ENCODE measurements at regions not wholly inside any gene's neighbourhood (a gene's known extent, or its start where the extent isn't known, plus 50 kb on each side); places are given as distances from the start of the nearest gene placed in this dataset.
A peak's percentile ranks its signal among the peaks of the same experiment; 100 is the strongest.

DNA sequence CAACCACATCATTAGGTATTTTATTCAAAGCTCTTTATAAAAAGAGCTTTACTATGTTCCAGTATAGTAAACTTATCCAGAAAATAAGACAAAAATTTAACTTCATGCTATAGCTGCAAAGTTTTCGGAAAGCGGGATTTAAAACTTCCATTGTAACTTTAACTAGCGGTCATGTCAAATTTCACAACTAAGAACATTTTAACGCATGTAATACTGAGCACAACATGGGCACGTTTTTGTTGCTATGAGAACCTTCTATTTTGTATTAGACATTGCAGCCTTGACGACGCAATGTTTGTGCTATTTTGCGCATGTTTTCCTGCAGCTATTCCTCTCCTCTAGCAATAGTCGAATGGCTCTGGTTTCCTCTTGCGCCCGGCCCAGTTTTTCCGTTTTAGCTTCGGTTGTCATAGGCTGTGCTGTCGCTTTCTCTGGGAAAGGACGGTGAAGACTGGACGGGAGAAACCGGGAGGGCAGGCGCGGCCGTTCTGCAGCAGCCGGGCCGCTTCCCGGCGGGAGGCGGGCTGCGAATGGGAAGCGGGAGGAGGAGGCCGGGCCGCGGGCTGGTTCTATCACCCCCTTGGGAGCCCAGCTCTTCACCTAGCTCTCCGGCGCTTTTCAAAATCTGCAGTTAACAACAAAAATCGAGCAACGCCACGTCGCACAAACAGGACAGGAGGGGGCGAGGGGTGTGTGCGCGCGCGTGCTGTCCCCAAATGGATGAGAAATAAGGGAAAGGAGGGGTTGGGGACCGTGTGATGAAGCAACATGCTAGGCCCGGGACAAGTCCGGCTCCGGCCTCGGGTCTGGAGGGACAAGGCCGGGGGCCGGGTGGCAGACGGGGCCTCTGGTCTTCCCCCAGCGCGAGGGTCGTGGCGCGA, 105.3 kb upstream of the HNRNPU start (continued):
- TF ChIP-seq MGA (IDR thresholded peaks at IDR 0.05) (peak; percentile 64), HMG20B (CRISPR knock-in tag; IDR thresholded peaks at IDR 0.05) (0 out of 2 replicates have a peak, but pooled peaks have one; percentile 45), ZBTB12 (CRISPR knock-in tag; IDR thresholded peaks at IDR 0.05) (peak; percentile 35; the same call in 1 of the 2 replicates), NFRKB (IDR thresholded peaks at IDR 0.05; ENCODE audit: low read depth) (peak; percentile 65), RB1 (IDR thresholded peaks at IDR 0.05; ENCODE audit: low read depth) (peak; percentile 4; the same call in 1 of the 2 replicates), TEAD1 (CRISPR knock-in tag; IDR thresholded peaks at IDR 0.05) (peak in 1 of 2 experiments; percentile 47; a peak in 1 of 4 replicates), CBX5 (IDR thresholded peaks at IDR 0.05; ENCODE audit: borderline replicate concordance, low read depth) (no peak)
- TF ChIP-seq, protein P1, sequence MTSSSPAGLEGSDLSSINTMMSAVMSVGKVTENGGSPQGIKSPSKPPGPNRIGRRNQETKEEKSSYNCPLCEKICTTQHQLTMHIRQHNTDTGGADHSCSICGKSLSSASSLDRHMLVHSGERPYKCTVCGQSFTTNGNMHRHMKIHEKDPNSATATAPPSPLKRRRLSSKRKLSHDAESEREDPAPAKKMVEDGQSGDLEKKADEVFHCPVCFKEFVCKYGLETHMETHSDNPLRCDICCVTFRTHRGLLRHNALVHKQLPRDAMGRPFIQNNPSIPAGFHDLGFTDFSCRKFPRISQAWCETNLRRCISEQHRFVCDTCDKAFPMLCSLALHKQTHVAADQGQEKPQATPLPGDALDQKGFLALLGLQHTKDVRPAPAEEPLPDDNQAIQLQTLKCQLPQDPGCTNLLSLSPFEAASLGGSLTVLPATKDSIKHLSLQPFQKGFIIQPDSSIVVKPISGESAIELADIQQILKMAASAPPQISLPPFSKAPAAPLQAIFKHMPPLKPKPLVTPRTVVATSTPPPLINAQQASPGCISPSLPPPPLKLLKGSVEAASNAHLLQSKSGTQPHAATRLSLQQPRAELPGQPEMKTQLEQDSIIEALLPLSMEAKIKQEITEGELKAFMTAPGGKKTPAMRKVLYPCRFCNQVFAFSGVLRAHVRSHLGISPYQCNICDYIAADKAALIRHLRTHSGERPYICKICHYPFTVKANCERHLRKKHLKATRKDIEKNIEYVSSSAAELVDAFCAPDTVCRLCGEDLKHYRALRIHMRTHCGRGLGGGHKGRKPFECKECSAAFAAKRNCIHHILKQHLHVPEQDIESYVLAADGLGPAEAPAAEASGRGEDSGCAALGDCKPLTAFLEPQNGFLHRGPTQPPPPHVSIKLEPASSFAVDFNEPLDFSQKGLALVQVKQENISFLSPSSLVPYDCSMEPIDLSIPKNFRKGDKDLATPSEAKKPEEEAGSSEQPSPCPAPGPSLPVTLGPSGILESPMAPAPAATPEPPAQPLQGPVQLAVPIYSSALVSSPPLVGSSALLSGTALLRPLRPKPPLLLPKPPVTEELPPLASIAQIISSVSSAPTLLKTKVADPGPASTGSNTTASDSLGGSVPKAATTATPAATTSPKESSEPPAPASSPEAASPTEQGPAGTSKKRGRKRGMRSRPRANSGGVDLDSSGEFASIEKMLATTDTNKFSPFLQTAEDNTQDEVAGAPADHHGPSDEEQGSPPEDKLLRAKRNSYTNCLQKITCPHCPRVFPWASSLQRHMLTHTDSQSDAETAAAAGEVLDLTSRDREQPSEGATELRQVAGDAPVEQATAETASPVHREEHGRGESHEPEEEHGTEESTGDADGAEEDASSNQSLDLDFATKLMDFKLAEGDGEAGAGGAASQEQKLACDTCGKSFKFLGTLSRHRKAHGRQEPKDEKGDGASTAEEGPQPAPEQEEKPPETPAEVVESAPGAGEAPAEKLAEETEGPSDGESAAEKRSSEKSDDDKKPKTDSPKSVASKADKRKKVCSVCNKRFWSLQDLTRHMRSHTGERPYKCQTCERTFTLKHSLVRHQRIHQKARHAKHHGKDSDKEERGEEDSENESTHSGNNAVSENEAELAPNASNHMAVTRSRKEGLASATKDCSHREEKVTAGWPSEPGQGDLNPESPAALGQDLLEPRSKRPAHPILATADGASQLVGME (CRISPR knock-in tag; IDR thresholded peaks at IDR 0.05), result 0 out of 2 replicates have a peak, but pooled peaks have one; percentile 8

Measured in K562 (cell line).